Mammary epithelial cell (primary cell): ENCODE measurements at regions not wholly inside any gene's neighbourhood (a gene's known extent, or its start where the extent isn't known, plus 50 kb on each side); places are given as distances from the start of the nearest gene placed in this dataset.

Source experiments
- EZH2 ChIP-seq: IDR thresholded peaks from 2 replicates; pipeline ENCODE4 v1.6.1; 2012; ENCODE audit warnings: low read length, inconsistent platforms, borderline replicate concordance
- TF ChIP-seq, protein P1 (sequence below), 2 donors: IDR thresholded peaks in 1 of 2; conservative IDR thresholded peaks in 1 of 2; 2 replicates each; pipeline ENCODE4 v1.5.1; 2011 to 2012; ENCODE audit warnings: inconsistent platforms in 2 of 2, low read length in 2 of 2, mild to moderate bottlenecking in 2 of 2, control low read depth in 1 of 2, low read depth in 1 of 2; ENCODE audit not compliant: insufficient read depth in 1 of 2; ENCODE audit errors: extremely low read depth in 1 of 2

DNA sequence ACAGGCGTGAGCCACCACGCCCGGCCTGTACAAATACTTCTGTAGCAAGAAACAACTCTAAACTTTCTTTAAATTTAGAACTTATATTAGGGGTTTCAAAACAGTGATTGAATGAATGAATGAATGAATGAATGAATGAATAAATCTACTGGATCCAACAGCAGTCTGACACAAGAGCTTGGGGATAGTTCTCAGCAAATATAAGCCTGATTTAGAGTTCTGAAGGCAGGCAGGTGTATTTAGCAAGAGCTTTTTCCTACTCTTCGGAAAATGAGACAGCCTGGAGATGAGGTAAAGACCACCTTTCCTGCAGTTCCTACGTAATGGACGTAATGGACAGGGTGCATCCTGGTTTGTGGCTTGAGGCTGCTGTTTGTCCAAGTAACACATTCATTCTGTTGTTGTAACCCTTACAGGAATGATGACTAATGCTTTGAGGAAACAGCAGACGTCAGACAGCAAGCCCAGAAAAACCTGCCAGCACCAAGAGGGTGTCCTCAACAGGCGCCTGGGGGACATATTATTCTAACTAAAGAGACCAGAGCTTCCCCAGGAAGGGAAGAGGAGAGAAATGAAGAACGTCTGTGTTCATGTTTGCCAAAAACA, 277.4 kb upstream of the SOX5 start:
- TF ChIP-seq, protein P1, sequence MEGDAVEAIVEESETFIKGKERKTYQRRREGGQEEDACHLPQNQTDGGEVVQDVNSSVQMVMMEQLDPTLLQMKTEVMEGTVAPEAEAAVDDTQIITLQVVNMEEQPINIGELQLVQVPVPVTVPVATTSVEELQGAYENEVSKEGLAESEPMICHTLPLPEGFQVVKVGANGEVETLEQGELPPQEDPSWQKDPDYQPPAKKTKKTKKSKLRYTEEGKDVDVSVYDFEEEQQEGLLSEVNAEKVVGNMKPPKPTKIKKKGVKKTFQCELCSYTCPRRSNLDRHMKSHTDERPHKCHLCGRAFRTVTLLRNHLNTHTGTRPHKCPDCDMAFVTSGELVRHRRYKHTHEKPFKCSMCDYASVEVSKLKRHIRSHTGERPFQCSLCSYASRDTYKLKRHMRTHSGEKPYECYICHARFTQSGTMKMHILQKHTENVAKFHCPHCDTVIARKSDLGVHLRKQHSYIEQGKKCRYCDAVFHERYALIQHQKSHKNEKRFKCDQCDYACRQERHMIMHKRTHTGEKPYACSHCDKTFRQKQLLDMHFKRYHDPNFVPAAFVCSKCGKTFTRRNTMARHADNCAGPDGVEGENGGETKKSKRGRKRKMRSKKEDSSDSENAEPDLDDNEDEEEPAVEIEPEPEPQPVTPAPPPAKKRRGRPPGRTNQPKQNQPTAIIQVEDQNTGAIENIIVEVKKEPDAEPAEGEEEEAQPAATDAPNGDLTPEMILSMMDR (conservative IDR thresholded peaks at IDR 0.05 in 1 of 2, IDR thresholded peaks at IDR 0.05 in 1 of 2; ENCODE audit: extremely low read depth in 1 of 2, insufficient read depth in 1 of 2, low read depth in 1 of 2, low read length in 2 of 2), result no peak
- TF ChIP-seq EZH2, result no peak
